Loucy (cell line): ENCODE measurements at regions not wholly inside any gene's neighbourhood (a gene's known extent, or its start where the extent isn't known, plus 50 kb on each side); places are given as distances from the start of the nearest gene placed in this dataset.

Experiments used
- EZH2phosphoT487 ChIP-seq: fragments of 200-600 bp; IDR thresholded peaks from 2 replicates; pipeline ENCODE4 v1.6.1; 2018; ENCODE audit warnings: antibody characterized with exemption, mild to moderate bottlenecking, moderate library complexity, borderline replicate concordance
- TF ChIP-seq, protein P1 (sequence below): fragments of 200-600 bp; sonication (generic); conservative IDR thresholded peaks from 2 replicates; pipeline ENCODE4 v1.5.1; 2014; ENCODE audit warnings: mild to moderate bottlenecking, antibody characterized with exemption, low read length

DNA sequence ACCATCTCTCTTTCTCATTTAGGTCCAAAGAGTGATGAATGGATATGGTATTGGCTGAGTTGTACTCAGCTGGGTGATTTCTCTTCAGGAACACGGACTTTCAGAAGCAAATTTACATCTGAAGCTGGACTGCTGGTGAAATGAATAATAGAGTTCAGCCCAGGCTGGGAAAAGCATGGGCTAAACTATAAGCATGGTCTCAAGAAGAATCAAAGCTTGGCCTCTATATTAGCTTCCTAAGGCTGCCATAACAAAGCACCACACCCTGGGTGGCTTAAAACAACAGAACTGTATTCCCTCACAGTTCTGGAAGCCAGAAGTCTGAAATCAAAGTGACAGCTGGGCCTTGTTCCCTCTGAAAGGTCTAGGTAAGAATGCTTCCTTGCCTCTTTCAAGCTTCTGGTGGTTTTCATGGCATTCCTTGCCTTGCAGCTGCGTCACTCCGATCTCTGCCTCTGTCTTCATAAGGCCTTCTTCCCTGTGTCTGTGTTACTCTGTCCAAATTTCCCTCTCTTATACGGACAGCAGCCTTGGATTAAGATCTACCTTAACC, 89.8 kb upstream of the CES5A start:
- TF ChIP-seq, protein P1, sequence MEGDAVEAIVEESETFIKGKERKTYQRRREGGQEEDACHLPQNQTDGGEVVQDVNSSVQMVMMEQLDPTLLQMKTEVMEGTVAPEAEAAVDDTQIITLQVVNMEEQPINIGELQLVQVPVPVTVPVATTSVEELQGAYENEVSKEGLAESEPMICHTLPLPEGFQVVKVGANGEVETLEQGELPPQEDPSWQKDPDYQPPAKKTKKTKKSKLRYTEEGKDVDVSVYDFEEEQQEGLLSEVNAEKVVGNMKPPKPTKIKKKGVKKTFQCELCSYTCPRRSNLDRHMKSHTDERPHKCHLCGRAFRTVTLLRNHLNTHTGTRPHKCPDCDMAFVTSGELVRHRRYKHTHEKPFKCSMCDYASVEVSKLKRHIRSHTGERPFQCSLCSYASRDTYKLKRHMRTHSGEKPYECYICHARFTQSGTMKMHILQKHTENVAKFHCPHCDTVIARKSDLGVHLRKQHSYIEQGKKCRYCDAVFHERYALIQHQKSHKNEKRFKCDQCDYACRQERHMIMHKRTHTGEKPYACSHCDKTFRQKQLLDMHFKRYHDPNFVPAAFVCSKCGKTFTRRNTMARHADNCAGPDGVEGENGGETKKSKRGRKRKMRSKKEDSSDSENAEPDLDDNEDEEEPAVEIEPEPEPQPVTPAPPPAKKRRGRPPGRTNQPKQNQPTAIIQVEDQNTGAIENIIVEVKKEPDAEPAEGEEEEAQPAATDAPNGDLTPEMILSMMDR = no peak
- TF ChIP-seq EZH2phosphoT487 = no peak
